HEK293 (cell line): ENCODE measurements at regions not wholly inside any gene's neighbourhood (a gene's known extent, or its start where the extent isn't known, plus 50 kb on each side); places are given as distances from the start of the nearest gene placed in this dataset.
A peak's percentile ranks its signal among the peaks of the same experiment; 100 is the strongest.

Source experiments
- HOXC10 ChIP-seq: sonication (generic); formaldehyde crosslinking; IDR thresholded peaks from 2 replicates; pipeline ENCODE4 v1.8.1; 2023; ENCODE audit warnings: mild to moderate bottlenecking, missing genetic modification reagents
- INSM2 ChIP-seq: fragments of 450-650 bp; formaldehyde crosslinking; IDR thresholded peaks from 2 replicates; pipeline ENCODE4 v1.5.1; 2016; ENCODE audit warnings: missing biosample characterization, missing genetic modification characterization
- KLF16 ChIP-seq: fragments of 450-650 bp; formaldehyde crosslinking; IDR thresholded peaks from 2 replicates; pipeline ENCODE4 v1.5.1; 2017; ENCODE audit warnings: missing biosample characterization, missing genetic modification characterization
- OSR2 ChIP-seq: fragments of 450-650 bp; formaldehyde crosslinking; IDR thresholded peaks from 2 replicates; pipeline ENCODE4 v1.5.1; 2016; ENCODE audit warnings: missing biosample characterization, missing genetic modification characterization
- REPIN1 ChIP-seq: fragments of 450-650 bp; formaldehyde crosslinking; IDR thresholded peaks from 2 replicates; pipeline ENCODE4 v1.5.1; 2017; ENCODE audit warnings: missing biosample characterization, missing genetic modification characterization, low read depth
- SP7 ChIP-seq: fragments of 450-650 bp; formaldehyde crosslinking; IDR thresholded peaks from 2 replicates; pipeline ENCODE4 v1.5.1; 2016; ENCODE audit warnings: missing biosample characterization, missing genetic modification characterization
- ZBTB17 ChIP-seq: fragments of 450-650 bp; formaldehyde crosslinking; IDR thresholded peaks from 2 replicates; pipeline ENCODE4 v1.5.1; 2016; ENCODE audit warnings: missing biosample characterization, missing genetic modification characterization
- ZBTB48 ChIP-seq: fragments of 450-650 bp; formaldehyde crosslinking; IDR thresholded peaks from 2 replicates; pipeline ENCODE4 v1.5.1; 2016; ENCODE audit warnings: missing biosample characterization, missing genetic modification characterization
- ZBTB8A ChIP-seq: fragments of 450-650 bp; formaldehyde crosslinking; IDR thresholded peaks from 2 replicates; pipeline ENCODE4 v1.5.1; 2016; ENCODE audit warnings: missing biosample characterization, missing genetic modification characterization
- ZFHX2 ChIP-seq: fragments of 450-650 bp; formaldehyde crosslinking; conservative IDR thresholded peaks from 2 replicates; pipeline ENCODE4 v1.5.1; 2016; ENCODE audit warnings: missing biosample characterization, missing genetic modification characterization
- ZNF121 ChIP-seq: fragments of 450-650 bp; formaldehyde crosslinking; IDR thresholded peaks from 2 replicates; pipeline ENCODE4 v1.5.1; 2016; ENCODE audit warnings: missing biosample characterization, missing genetic modification characterization
- ZNF146 ChIP-seq: fragments of 450-650 bp; formaldehyde crosslinking; IDR thresholded peaks from 2 replicates; pipeline ENCODE4 v1.5.1; 2016; ENCODE audit warnings: missing biosample characterization, missing genetic modification characterization
- ZNF155 ChIP-seq: fragments of 450-650 bp; formaldehyde crosslinking; IDR thresholded peaks from 2 replicates; pipeline ENCODE4 v1.5.1; 2016; ENCODE audit warnings: missing biosample characterization, missing genetic modification characterization
- ZNF16 ChIP-seq: fragments of 450-650 bp; formaldehyde crosslinking; IDR thresholded peaks from 2 replicates; pipeline ENCODE4 v1.5.1; 2016; ENCODE audit warnings: low read depth, missing biosample characterization, missing genetic modification characterization
- ZNF19 ChIP-seq: fragments of 450-650 bp; formaldehyde crosslinking; IDR thresholded peaks from 2 replicates; pipeline ENCODE4; 2016; ENCODE audit warnings: missing biosample characterization, missing genetic modification characterization, low read depth
- ZNF202 ChIP-seq: fragments of 450-650 bp; formaldehyde crosslinking; IDR thresholded peaks from 2 replicates; pipeline ENCODE4 v1.5.1; 2016; ENCODE audit warnings: missing biosample characterization, missing genetic modification characterization, borderline replicate concordance
- ZNF24 ChIP-seq: fragments of 450-650 bp; formaldehyde crosslinking; IDR thresholded peaks from 2 replicates; pipeline ENCODE4 v1.5.1; 2016; ENCODE audit warnings: missing biosample characterization, missing genetic modification characterization
- ZNF26 ChIP-seq: fragments of 450-650 bp; formaldehyde crosslinking; IDR thresholded peaks from 2 replicates; pipeline ENCODE4 v1.5.1; 2016; ENCODE audit warnings: missing biosample characterization, missing genetic modification characterization
- ZNF311 ChIP-seq: fragments of 450-650 bp; formaldehyde crosslinking; IDR thresholded peaks from 2 replicates; pipeline ENCODE4 v1.5.1; 2017; ENCODE audit warnings: missing biosample characterization, missing genetic modification characterization, borderline replicate concordance
- ZNF341 ChIP-seq: fragments of 450-650 bp; formaldehyde crosslinking; IDR thresholded peaks from 2 replicates; pipeline ENCODE4; 2016; ENCODE audit warnings: low read depth, missing biosample characterization, missing genetic modification characterization
- ZNF354C ChIP-seq: fragments of 450-650 bp; formaldehyde crosslinking; IDR thresholded peaks from 2 replicates; pipeline ENCODE4 v1.5.1; 2016; ENCODE audit warnings: missing biosample characterization, missing genetic modification characterization, low read depth, borderline replicate concordance
- ZNF362 ChIP-seq: fragments of 450-650 bp; formaldehyde crosslinking; IDR thresholded peaks from 2 replicates; pipeline ENCODE4 v1.5.1; 2016; ENCODE audit warnings: missing biosample characterization, missing genetic modification characterization
- ZNF391 ChIP-seq: fragments of 450-650 bp; formaldehyde crosslinking; IDR thresholded peaks from 2 replicates; pipeline ENCODE4 v1.5.1; 2016; ENCODE audit warnings: low read depth, missing biosample characterization, missing genetic modification characterization, borderline replicate concordance
- ZNF426 ChIP-seq: fragments of 450-650 bp; formaldehyde crosslinking; IDR thresholded peaks from 2 replicates; pipeline ENCODE4 v1.5.1; 2017; ENCODE audit warnings: missing biosample characterization, missing genetic modification characterization, mild to moderate bottlenecking, inconsistent platforms, moderate library complexity
- ZNF473 ChIP-seq: fragments of 450-650 bp; formaldehyde crosslinking; IDR thresholded peaks from 2 replicates; pipeline ENCODE4 v1.5.1; 2017; ENCODE audit warnings: missing biosample characterization, missing genetic modification characterization
- ZNF48 ChIP-seq: fragments of 450-650 bp; formaldehyde crosslinking; IDR thresholded peaks from 2 replicates; pipeline ENCODE4 v1.5.1; 2016; ENCODE audit warnings: missing biosample characterization, missing genetic modification characterization
- ZNF510 ChIP-seq: fragments of 450-650 bp; formaldehyde crosslinking; IDR thresholded peaks from 2 replicates; pipeline ENCODE4 v1.5.1; 2018; ENCODE audit warnings: mild to moderate bottlenecking, missing genetic modification characterization, missing biosample characterization; ENCODE audit not compliant: insufficient replicate concordance
- ZNF561 ChIP-seq: fragments of 450-650 bp; IDR thresholded peaks from 2 replicates; pipeline ENCODE4 v1.5.1; 2018; ENCODE audit warnings: missing biosample characterization, missing genetic modification characterization, borderline replicate concordance
- ZNF571 ChIP-seq: fragments of 450-650 bp; formaldehyde crosslinking; IDR thresholded peaks from 2 replicates; pipeline ENCODE4 v1.5.0; 2017; ENCODE audit warnings: missing biosample characterization, missing genetic modification characterization
- ZNF701 ChIP-seq: fragments of 450-650 bp; formaldehyde crosslinking; IDR thresholded peaks from 2 replicates; pipeline ENCODE4 v1.5.1; 2016; ENCODE audit warnings: missing biosample characterization, missing genetic modification characterization
- ZNF768 ChIP-seq: fragments of 450-650 bp; formaldehyde crosslinking; IDR thresholded peaks from 2 replicates; pipeline ENCODE4 v1.5.1; 2018; ENCODE audit warnings: missing biosample characterization, mild to moderate bottlenecking, missing genetic modification characterization
- ZNF843 ChIP-seq: fragments of 450-650 bp; formaldehyde crosslinking; IDR thresholded peaks from 2 replicates; pipeline ENCODE4 v1.5.1; 2016; ENCODE audit warnings: missing biosample characterization, missing genetic modification characterization
- TF ChIP-seq, protein P1 (sequence below): fragments of 450-650 bp; IDR thresholded peaks from 2 replicates; pipeline ENCODE4 v1.5.1; 2018; ENCODE audit warnings: missing biosample characterization, mild to moderate bottlenecking, missing genetic modification characterization
- TF ChIP-seq, protein P2 (sequence below): fragments of 450-650 bp; formaldehyde crosslinking; IDR thresholded peaks from 2 replicates; pipeline ENCODE4 v1.5.1; 2016; ENCODE audit warnings: missing biosample characterization, missing genetic modification characterization

DNA sequence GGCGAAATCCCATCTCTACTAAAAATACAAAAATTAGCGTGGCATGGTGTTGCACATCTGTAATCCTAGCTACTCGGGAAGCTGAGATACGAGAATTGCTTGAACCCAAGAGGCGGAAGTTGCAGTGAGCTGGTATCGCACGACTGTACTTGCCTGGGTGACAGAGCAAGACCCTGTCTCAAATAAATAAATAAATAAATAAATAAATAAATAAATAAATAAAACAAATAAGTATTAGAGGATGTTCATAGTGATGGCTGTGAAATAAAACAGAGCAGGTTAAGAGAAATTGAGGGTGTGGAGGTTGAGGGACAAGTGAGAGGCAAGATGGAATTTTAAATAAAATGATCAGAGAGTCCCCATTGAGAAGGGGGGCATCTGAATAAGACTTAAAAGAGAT lies 124.7 kb upstream of the DST start (continued):
- TF ChIP-seq ZNF202 (tag by site-specific recombination) (peak; percentile 55; the same call in 1 of the 2 replicates), SP7 (tag by site-specific recombination) (no peak), REPIN1 (no peak), ZNF311 (no peak), ZNF19 (tag by site-specific recombination) (no peak), ZNF391 (tag by site-specific recombination) (no peak), ZBTB48 (tag by site-specific recombination) (no peak), ZNF362 (tag by site-specific recombination) (no peak), ZNF843 (no peak), ZNF24 (tag by site-specific recombination) (no peak), HOXC10 (no peak), ZNF354C (tag by site-specific recombination) (no peak), ZNF121 (no peak), ZNF341 (tag by site-specific recombination) (no peak), ZNF561 (tag by site-specific recombination) (no peak), ZNF146 (tag by site-specific recombination) (no peak), ZNF426 (tag by site-specific recombination) (peak; percentile 66), ZFHX2 (tag by site-specific recombination) (no peak), ZNF473 (tag by site-specific recombination) (no peak), ZNF768 (tag by site-specific recombination) (no peak), ZNF510 (tag by site-specific recombination) (peak; percentile 53), KLF16 (tag by site-specific recombination) (no peak), ZNF571 (no peak), ZNF16 (tag by site-specific recombination) (no peak), OSR2 (tag by site-specific recombination) (no peak), INSM2 (tag by site-specific recombination) (no peak), ZNF48 (tag by site-specific recombination) (no peak), ZNF155 (tag by site-specific recombination) (no peak), ZNF701 (tag by site-specific recombination) (no peak), ZBTB17 (no peak), ZNF26 (no peak), ZBTB8A (tag by site-specific recombination) (0 out of 2 replicates have a peak, but pooled peaks have one; percentile 49)
- TF ChIP-seq, protein P1, sequence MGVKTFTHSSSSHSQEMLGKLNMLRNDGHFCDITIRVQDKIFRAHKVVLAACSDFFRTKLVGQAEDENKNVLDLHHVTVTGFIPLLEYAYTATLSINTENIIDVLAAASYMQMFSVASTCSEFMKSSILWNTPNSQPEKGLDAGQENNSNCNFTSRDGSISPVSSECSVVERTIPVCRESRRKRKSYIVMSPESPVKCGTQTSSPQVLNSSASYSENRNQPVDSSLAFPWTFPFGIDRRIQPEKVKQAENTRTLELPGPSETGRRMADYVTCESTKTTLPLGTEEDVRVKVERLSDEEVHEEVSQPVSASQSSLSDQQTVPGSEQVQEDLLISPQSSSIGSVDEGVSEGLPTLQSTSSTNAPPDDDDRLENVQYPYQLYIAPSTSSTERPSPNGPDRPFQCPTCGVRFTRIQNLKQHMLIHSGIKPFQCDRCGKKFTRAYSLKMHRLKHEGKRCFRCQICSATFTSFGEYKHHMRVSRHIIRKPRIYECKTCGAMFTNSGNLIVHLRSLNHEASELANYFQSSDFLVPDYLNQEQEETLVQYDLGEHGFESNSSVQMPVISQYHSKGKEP (tag by site-specific recombination), result no peak
- TF ChIP-seq, protein P2, sequence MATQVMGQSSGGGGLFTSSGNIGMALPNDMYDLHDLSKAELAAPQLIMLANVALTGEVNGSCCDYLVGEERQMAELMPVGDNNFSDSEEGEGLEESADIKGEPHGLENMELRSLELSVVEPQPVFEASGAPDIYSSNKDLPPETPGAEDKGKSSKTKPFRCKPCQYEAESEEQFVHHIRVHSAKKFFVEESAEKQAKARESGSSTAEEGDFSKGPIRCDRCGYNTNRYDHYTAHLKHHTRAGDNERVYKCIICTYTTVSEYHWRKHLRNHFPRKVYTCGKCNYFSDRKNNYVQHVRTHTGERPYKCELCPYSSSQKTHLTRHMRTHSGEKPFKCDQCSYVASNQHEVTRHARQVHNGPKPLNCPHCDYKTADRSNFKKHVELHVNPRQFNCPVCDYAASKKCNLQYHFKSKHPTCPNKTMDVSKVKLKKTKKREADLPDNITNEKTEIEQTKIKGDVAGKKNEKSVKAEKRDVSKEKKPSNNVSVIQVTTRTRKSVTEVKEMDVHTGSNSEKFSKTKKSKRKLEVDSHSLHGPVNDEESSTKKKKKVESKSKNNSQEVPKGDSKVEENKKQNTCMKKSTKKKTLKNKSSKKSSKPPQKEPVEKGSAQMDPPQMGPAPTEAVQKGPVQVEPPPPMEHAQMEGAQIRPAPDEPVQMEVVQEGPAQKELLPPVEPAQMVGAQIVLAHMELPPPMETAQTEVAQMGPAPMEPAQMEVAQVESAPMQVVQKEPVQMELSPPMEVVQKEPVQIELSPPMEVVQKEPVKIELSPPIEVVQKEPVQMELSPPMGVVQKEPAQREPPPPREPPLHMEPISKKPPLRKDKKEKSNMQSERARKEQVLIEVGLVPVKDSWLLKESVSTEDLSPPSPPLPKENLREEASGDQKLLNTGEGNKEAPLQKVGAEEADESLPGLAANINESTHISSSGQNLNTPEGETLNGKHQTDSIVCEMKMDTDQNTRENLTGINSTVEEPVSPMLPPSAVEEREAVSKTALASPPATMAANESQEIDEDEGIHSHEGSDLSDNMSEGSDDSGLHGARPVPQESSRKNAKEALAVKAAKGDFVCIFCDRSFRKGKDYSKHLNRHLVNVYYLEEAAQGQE, result peak; percentile 22; the same call in 1 of the 2 replicates
